ENCODE measurements at regions not wholly inside any gene's neighbourhood (a gene's known extent, or its start where the extent isn't known, plus 50 kb on each side); places are given as distances from the start of the nearest gene placed in this dataset.

DNA sequence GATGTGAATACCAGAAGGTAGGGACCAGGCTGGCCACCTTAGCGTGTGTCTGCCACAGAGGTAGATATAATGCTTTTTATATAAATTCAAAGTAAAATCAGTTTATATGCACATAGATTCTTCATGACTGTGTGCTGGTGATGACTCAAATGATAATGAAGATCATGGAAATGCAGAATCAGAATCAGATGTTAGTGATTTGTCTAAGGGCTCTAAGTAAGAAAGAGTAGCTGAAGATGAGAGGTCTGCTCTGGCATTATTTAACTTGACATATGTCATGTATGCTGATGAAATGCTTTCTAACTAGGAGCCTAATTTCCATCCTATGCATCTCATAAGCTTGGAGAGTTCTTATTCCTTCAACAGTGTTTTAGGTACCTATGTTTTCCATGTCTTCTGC lies 50.3 kb upstream of the DPH6 start:
- Histone ChIP-seq H3K36me3 (ENCODE audit: insufficient read depth, low read length) (no peaks in the 10 kb centered on the region), H3K9ac (ENCODE audit: low read depth, low read length) (no peak overlapping the region), H3K9me3 (ENCODE audit: insufficient read depth, low read length, severe bottlenecking) (no peaks in the 10 kb centered on the region), H3K4me1 (ENCODE audit: insufficient read depth, low read length) (no peaks in the 10 kb centered on the region), H3K79me2 (ENCODE audit: insufficient read depth, low read length) (no peaks in the 10 kb centered on the region), H3K4me3 (ENCODE audit: low read depth in 1 of 2, low read length in 2 of 2) (no peak overlapping the region), H3K27me3 (ENCODE audit: insufficient read depth, low read length, poor library complexity) (no peaks in the 10 kb centered on the region), H3K4me2 (ENCODE audit: insufficient read depth, low read length) (no peak overlapping the region), H2AFZ (ENCODE audit: low read depth, low read length) (no peak overlapping the region), H4K20me1 (ENCODE audit: insufficient read depth, low read length) (no peaks in the 10 kb centered on the region), H3K27ac (ENCODE audit: low read length) (no peak overlapping the region)
- TF ChIP-seq, protein P1, sequence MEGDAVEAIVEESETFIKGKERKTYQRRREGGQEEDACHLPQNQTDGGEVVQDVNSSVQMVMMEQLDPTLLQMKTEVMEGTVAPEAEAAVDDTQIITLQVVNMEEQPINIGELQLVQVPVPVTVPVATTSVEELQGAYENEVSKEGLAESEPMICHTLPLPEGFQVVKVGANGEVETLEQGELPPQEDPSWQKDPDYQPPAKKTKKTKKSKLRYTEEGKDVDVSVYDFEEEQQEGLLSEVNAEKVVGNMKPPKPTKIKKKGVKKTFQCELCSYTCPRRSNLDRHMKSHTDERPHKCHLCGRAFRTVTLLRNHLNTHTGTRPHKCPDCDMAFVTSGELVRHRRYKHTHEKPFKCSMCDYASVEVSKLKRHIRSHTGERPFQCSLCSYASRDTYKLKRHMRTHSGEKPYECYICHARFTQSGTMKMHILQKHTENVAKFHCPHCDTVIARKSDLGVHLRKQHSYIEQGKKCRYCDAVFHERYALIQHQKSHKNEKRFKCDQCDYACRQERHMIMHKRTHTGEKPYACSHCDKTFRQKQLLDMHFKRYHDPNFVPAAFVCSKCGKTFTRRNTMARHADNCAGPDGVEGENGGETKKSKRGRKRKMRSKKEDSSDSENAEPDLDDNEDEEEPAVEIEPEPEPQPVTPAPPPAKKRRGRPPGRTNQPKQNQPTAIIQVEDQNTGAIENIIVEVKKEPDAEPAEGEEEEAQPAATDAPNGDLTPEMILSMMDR (IDR thresholded peaks at IDR 0.05; ENCODE audit: borderline replicate concordance, extremely low read depth, low read length, poor library complexity, severe bottlenecking): no peak
- no peak for ATAC-seq (ENCODE audit: insufficient read depth, low read depth)
- no peak for DNase-seq

DNA sequence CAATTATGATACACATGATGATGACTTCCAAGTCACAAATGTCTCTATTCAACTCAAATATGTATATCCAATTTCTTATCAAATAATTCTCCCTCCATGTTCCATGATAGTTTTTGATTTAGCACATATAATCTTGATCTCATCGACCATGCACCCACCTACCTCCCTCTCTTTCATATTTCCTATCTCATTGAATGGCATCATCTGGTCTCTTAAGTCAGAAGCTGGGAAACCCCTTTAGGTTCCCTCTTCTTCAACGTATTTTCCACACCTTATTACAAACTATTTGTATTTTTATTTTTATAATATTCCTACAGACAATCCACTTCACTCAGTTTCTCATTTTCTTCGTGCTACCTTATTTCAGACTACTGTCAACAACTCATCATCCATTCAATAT lies 56.9 kb upstream of the DPH6 start:
- H3K79me2 ChIP-seq (ENCODE audit: insufficient read depth, low read length): no peaks in the 10 kb centered on the region
- H3K9ac ChIP-seq (ENCODE audit: low read depth, low read length): no peak overlapping the region
- no peaks in the 10 kb centered on the region for H4K20me1 ChIP-seq (ENCODE audit: insufficient read depth, low read length)
- no peak overlapping the region for H2AFZ ChIP-seq (ENCODE audit: low read depth, low read length)
- no peak overlapping the region for H3K4me2 ChIP-seq (ENCODE audit: insufficient read depth, low read length)
- TF ChIP-seq, protein P1 (IDR thresholded peaks at IDR 0.05; ENCODE audit: borderline replicate concordance, extremely low read depth, low read length, poor library complexity, severe bottlenecking): no peak
- no peak for TF ChIP-seq EZH2 (IDR thresholded peaks at IDR 0.05; ENCODE audit: borderline replicate concordance, low read depth, low read length, severe bottlenecking)
- no peak for DNase-seq
- H3K36me3 ChIP-seq (ENCODE audit: insufficient read depth, low read length): no peaks in the 10 kb centered on the region
- no peak overlapping the region for H3K4me3 ChIP-seq (ENCODE audit: low read depth in 1 of 2, low read length in 2 of 2)
- H3K9me3 ChIP-seq (ENCODE audit: insufficient read depth, low read length, severe bottlenecking): no peaks in the 10 kb centered on the region
- ATAC-seq (ENCODE audit: insufficient read depth, low read depth): no peak
- H3K4me1 ChIP-seq (ENCODE audit: insufficient read depth, low read length): no peaks in the 10 kb centered on the region
- no peaks in the 10 kb centered on the region for H3K27me3 ChIP-seq (ENCODE audit: insufficient read depth, low read length, poor library complexity)
- H3K27ac ChIP-seq (ENCODE audit: low read length): no peak overlapping the region

DNA sequence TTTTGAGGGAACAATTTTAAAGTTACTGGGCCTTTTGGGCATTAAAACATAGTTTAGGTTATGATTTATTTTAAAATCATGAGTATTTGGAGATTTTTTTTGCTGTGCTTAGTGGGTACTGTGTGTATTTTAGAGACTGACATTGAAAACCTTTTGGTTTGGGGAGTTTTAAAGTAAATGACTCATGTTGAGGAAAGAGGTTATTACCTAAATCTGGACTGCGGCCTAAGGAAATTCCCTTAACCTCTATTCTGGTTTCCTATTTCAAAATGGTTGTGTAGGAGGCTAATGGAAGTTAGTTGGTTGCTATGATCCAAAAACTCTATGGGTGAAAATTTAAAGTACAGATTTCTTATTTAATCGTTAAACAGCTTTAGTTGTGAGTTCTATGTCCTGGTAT lies 57.3 kb upstream of the DPH6 start:
- H3K36me3 ChIP-seq (ENCODE audit: insufficient read depth, low read length): no peaks in the 10 kb centered on the region
- H2AFZ ChIP-seq (ENCODE audit: low read depth, low read length): no peak overlapping the region
- no peak for TF ChIP-seq EZH2 (IDR thresholded peaks at IDR 0.05; ENCODE audit: borderline replicate concordance, low read depth, low read length, severe bottlenecking)
- TF ChIP-seq, protein P1 (IDR thresholded peaks at IDR 0.05; ENCODE audit: borderline replicate concordance, extremely low read depth, low read length, poor library complexity, severe bottlenecking): no peak
- DNase-seq (no peak), ATAC-seq (ENCODE audit: insufficient read depth, low read depth) (no peak)
- H4K20me1 ChIP-seq (ENCODE audit: insufficient read depth, low read length): no peaks in the 10 kb centered on the region
- H3K27ac ChIP-seq (ENCODE audit: low read length): no peak overlapping the region
- H3K4me3 ChIP-seq (ENCODE audit: low read depth in 1 of 2, low read length in 2 of 2): no peak overlapping the region
- no peaks in the 10 kb centered on the region for H3K4me1 ChIP-seq (ENCODE audit: insufficient read depth, low read length)
- no peak overlapping the region for H3K4me2 ChIP-seq (ENCODE audit: insufficient read depth, low read length)
- no peaks in the 10 kb centered on the region for H3K79me2 ChIP-seq (ENCODE audit: insufficient read depth, low read length)
- H3K27me3 ChIP-seq (ENCODE audit: insufficient read depth, low read length, poor library complexity): no peaks in the 10 kb centered on the region
- H3K9me3 ChIP-seq (ENCODE audit: insufficient read depth, low read length, severe bottlenecking): no peaks in the 10 kb centered on the region
- H3K9ac ChIP-seq (ENCODE audit: low read depth, low read length): no peak overlapping the region

DNA sequence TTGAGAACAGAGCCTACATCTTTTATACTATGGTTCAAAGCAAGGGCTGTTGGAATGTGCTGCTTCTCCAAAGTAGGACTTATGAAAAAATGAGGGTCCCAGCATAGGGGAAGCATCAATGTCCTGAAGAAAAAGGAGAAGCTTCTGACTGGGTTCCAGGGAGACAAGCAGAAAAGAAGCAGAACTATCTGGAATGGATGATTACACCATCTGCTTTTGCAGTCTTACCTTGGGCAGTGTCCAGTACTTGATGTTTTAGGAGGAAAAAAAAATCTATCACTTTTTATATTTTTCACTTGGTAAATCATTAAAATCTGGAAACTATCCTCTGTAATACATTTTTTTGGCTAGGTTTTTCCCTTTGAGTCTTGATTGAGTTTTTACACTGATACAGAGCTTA lies 57.9 kb upstream of the DPH6 start:
- TF ChIP-seq EZH2 (IDR thresholded peaks at IDR 0.05; ENCODE audit: borderline replicate concordance, low read depth, low read length, severe bottlenecking): no peak
- TF ChIP-seq, protein P1 (IDR thresholded peaks at IDR 0.05; ENCODE audit: borderline replicate concordance, extremely low read depth, low read length, poor library complexity, severe bottlenecking): no peak
- DNase-seq (no peak), ATAC-seq (ENCODE audit: insufficient read depth, low read depth) (no peak)
- no peak overlapping the region for H3K4me2 ChIP-seq (ENCODE audit: insufficient read depth, low read length)
- no peaks in the 10 kb centered on the region for H3K4me1 ChIP-seq (ENCODE audit: insufficient read depth, low read length)
- no peak overlapping the region for H3K4me3 ChIP-seq (ENCODE audit: low read depth in 1 of 2, low read length in 2 of 2)
- H3K9me3 ChIP-seq (ENCODE audit: insufficient read depth, low read length, severe bottlenecking): no peaks in the 10 kb centered on the region
- H3K27me3 ChIP-seq (ENCODE audit: insufficient read depth, low read length, poor library complexity): no peaks in the 10 kb centered on the region
- H3K27ac ChIP-seq (ENCODE audit: low read length): no peak overlapping the region
- H2AFZ ChIP-seq (ENCODE audit: low read depth, low read length): no peak overlapping the region
- no peaks in the 10 kb centered on the region for H4K20me1 ChIP-seq (ENCODE audit: insufficient read depth, low read length)
- H3K36me3 ChIP-seq (ENCODE audit: insufficient read depth, low read length): no peaks in the 10 kb centered on the region
- H3K9ac ChIP-seq (ENCODE audit: low read depth, low read length): no peak overlapping the region
- H3K79me2 ChIP-seq (ENCODE audit: insufficient read depth, low read length): no peaks in the 10 kb centered on the region

Data from DND-41 (cell line).